ENCODE measurements at regions not wholly inside any gene's neighbourhood (a gene's known extent, or its start where the extent isn't known, plus 50 kb on each side); places are given as distances from the start of the nearest gene placed in this dataset.

DNA sequence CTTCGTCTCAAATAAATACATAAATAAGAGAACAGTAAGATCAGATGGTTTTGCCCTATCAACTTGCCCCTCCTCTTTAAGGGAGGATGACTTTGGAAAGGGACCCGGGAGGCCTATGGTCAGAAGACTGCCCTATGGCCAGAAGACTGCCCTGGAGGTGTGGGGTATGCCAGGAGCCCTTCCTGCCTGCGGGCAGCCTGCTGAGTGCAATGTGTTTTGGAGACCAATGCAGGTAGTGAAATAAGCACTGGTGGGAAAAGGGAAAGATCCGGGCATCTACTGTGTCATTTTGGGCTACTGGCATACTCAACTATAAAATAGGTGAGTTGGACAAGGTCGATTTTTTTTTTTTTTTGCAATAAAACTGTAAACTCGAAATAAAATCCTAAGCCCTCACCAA, 129.8 kb upstream of the SLC34A2 start:
- H3K4me3 Mint-ChIP-seq: no peak overlapping the region
- H3K27ac ChIP-seq (ENCODE audit: low read depth): no peak overlapping the region

DNA sequence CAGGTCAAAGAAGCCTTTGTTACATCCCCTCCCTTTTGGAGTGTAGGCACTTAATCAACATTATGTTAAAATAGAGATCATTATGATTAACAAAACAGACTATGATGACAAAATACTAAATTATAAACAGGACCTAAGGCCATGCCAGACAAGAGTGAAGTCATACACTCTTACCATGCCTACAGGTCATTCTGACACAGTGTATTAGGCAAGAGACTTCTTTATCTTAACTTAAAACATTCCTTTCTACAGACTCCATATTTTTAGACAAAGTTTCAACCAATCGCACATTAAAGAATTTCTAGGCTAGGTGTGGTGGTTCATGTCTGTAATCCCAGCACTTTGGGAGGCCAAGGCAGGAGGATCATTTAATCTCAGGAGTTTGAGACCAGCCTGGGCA, 128.6 kb upstream of the SLC34A2 start:
- Histone ChIP-seq H3K27ac (ENCODE audit: low read depth) (no peak overlapping the region), H2AFZ (no peak overlapping the region), H3K27me3 (ENCODE audit: insufficient read depth) (no peaks in the 10 kb centered on the region), H3K4me3 (no peak overlapping the region), H3K9me2 (ENCODE audit: insufficient read depth) (no peaks in the 10 kb centered on the region), H3K36me3 (ENCODE audit: insufficient read depth) (no peaks in the 10 kb centered on the region), H3F3A (replicated peaks; ENCODE audit: low read depth) (no peaks in the 10 kb centered on the region), H4K20me1 (replicated peaks; ENCODE audit: insufficient read depth) (no peaks in the 10 kb centered on the region), H3K4me2 (no peak overlapping the region), H3K79me2 (replicated peaks; ENCODE audit: insufficient read depth) (no peaks in the 10 kb centered on the region), H3K4me1 (ENCODE audit: insufficient read depth) (no peaks in the 10 kb centered on the region)
- Mint-ChIP-seq H3K36me3 (ENCODE audit: low read depth) (no peaks in the 10 kb centered on the region), H3K27me3 (ENCODE audit: insufficient read depth, low read depth, poor library complexity) (peaks cover 9% of the 10 kb centered on the region), H3K4me3 (no peak overlapping the region), H3K27ac (no peak overlapping the region), H3K9me3 (no peaks in the 10 kb centered on the region), H3K4me1 (peaks cover 7% of the 10 kb centered on the region)
- ATAC-seq (no peak), DNase-seq (ENCODE audit: low spot score) (no peak)
- TF ChIP-seq CREB1 (CRISPR knock-in tag; IDR thresholded peaks at IDR 0.05; ENCODE audit: low read depth): no peak
- no peak for TF ChIP-seq NANOG (IDR thresholded peaks at IDR 0.05; ENCODE audit: borderline replicate concordance)
- no peak for TF ChIP-seq STAT1 (IDR thresholded peaks at IDR 0.05; ENCODE audit: unreplicated experiment)
- TF ChIP-seq, protein P1, sequence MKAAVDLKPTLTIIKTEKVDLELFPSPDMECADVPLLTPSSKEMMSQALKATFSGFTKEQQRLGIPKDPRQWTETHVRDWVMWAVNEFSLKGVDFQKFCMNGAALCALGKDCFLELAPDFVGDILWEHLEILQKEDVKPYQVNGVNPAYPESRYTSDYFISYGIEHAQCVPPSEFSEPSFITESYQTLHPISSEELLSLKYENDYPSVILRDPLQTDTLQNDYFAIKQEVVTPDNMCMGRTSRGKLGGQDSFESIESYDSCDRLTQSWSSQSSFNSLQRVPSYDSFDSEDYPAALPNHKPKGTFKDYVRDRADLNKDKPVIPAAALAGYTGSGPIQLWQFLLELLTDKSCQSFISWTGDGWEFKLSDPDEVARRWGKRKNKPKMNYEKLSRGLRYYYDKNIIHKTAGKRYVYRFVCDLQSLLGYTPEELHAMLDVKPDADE (IDR thresholded peaks at IDR 0.05): no peak
- TF ChIP-seq ZNF114 (CRISPR knock-in tag; IDR thresholded peaks at IDR 0.05): no peak
- TF ChIP-seq JUNB (IDR thresholded peaks at IDR 0.05; ENCODE audit: unreplicated experiment): no peak
- TF ChIP-seq, protein P2, sequence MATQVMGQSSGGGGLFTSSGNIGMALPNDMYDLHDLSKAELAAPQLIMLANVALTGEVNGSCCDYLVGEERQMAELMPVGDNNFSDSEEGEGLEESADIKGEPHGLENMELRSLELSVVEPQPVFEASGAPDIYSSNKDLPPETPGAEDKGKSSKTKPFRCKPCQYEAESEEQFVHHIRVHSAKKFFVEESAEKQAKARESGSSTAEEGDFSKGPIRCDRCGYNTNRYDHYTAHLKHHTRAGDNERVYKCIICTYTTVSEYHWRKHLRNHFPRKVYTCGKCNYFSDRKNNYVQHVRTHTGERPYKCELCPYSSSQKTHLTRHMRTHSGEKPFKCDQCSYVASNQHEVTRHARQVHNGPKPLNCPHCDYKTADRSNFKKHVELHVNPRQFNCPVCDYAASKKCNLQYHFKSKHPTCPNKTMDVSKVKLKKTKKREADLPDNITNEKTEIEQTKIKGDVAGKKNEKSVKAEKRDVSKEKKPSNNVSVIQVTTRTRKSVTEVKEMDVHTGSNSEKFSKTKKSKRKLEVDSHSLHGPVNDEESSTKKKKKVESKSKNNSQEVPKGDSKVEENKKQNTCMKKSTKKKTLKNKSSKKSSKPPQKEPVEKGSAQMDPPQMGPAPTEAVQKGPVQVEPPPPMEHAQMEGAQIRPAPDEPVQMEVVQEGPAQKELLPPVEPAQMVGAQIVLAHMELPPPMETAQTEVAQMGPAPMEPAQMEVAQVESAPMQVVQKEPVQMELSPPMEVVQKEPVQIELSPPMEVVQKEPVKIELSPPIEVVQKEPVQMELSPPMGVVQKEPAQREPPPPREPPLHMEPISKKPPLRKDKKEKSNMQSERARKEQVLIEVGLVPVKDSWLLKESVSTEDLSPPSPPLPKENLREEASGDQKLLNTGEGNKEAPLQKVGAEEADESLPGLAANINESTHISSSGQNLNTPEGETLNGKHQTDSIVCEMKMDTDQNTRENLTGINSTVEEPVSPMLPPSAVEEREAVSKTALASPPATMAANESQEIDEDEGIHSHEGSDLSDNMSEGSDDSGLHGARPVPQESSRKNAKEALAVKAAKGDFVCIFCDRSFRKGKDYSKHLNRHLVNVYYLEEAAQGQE (IDR thresholded peaks at IDR 0.05; ENCODE audit: unreplicated experiment): no peak

More for the DNA sequence above, 129.8 kb upstream of the SLC34A2 start:
- Histone ChIP-seq H3K4me3 (no peak overlapping the region), H3K4me1 (ENCODE audit: insufficient read depth) (no peaks in the 10 kb centered on the region), H3K36me3 (ENCODE audit: insufficient read depth) (no peaks in the 10 kb centered on the region), H3K27me3 (ENCODE audit: insufficient read depth) (no peaks in the 10 kb centered on the region), H4K20me1 (replicated peaks; ENCODE audit: insufficient read depth) (no peaks in the 10 kb centered on the region), H3K9me2 (ENCODE audit: insufficient read depth) (no peaks in the 10 kb centered on the region), H2AFZ (no peak overlapping the region), H3F3A (replicated peaks; ENCODE audit: low read depth) (no peaks in the 10 kb centered on the region), H3K79me2 (replicated peaks; ENCODE audit: insufficient read depth) (no peaks in the 10 kb centered on the region), H3K4me2 (no peak overlapping the region)
- Mint-ChIP-seq H3K36me3 (ENCODE audit: low read depth) (no peaks in the 10 kb centered on the region), H3K27me3 (ENCODE audit: insufficient read depth, low read depth, poor library complexity) (peaks cover 9% of the 10 kb centered on the region), H3K4me1 (peaks cover 7% of the 10 kb centered on the region), H3K27ac (no peak overlapping the region), H3K9me3 (no peaks in the 10 kb centered on the region)
- no peak for ATAC-seq
- no peak for DNase-seq (ENCODE audit: low spot score)
- TF ChIP-seq JUNB (IDR thresholded peaks at IDR 0.05; ENCODE audit: unreplicated experiment) (no peak), EZH2phosphoT487 (IDR thresholded peaks at IDR 0.05; ENCODE audit: unreplicated experiment) (no peak), ZNF114 (CRISPR knock-in tag; IDR thresholded peaks at IDR 0.05) (no peak), NANOG (IDR thresholded peaks at IDR 0.05; ENCODE audit: borderline replicate concordance) (no peak)
- TF ChIP-seq, protein P2 (IDR thresholded peaks at IDR 0.05; ENCODE audit: unreplicated experiment): no peak
- TF ChIP-seq, protein P1 (IDR thresholded peaks at IDR 0.05): no peak
- TF ChIP-seq, protein P3, sequence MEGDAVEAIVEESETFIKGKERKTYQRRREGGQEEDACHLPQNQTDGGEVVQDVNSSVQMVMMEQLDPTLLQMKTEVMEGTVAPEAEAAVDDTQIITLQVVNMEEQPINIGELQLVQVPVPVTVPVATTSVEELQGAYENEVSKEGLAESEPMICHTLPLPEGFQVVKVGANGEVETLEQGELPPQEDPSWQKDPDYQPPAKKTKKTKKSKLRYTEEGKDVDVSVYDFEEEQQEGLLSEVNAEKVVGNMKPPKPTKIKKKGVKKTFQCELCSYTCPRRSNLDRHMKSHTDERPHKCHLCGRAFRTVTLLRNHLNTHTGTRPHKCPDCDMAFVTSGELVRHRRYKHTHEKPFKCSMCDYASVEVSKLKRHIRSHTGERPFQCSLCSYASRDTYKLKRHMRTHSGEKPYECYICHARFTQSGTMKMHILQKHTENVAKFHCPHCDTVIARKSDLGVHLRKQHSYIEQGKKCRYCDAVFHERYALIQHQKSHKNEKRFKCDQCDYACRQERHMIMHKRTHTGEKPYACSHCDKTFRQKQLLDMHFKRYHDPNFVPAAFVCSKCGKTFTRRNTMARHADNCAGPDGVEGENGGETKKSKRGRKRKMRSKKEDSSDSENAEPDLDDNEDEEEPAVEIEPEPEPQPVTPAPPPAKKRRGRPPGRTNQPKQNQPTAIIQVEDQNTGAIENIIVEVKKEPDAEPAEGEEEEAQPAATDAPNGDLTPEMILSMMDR (conservative IDR thresholded peaks at IDR 0.05; ENCODE audit: low read depth in 2 of 2): no peak
